Activated T-helper 1 cell treated with anti-CD3 and anti-CD28 coated beads, Interleukin-12 subunit alpha, Interleukin-12 subunit beta, Interleukin-2, Interleukin-4 antibody, amounts not matched to agents 30 ng/mL and 10 ng/mL and 1 ng/mL, durations not matched to agents 14 hours and 24 hours and 36 hours (primary cell): ENCODE measurements at regions not wholly inside any gene's neighbourhood (a gene's known extent, or its start where the extent isn't known, plus 50 kb on each side); places are given as distances from the start of the nearest gene placed in this dataset.

Source experiments
- DNase-seq: peaks from one replicate; pipeline ENCODE4 v3.0.0; 2021; ENCODE audit warnings: low spot score
- H3K27ac Mint-ChIP-seq: one replicate; pipeline ENCODE4 v1.8.0; 2021; ENCODE audit warnings: mild to moderate bottlenecking, mixed read lengths
- H3K27me3 Mint-ChIP-seq: one replicate; pipeline ENCODE4 v1.8.0; 2022; ENCODE audit warnings: mild to moderate bottlenecking, moderate library complexity, mixed read lengths; ENCODE audit not compliant: insufficient read depth
- H3K36me3 Mint-ChIP-seq: one replicate; pipeline ENCODE4 v1.8.0; 2021; ENCODE audit warnings: low read depth, mixed read lengths
- H3K4me1 Mint-ChIP-seq: one replicate; pipeline ENCODE4 v1.8.0; 2021; ENCODE audit warnings: low read depth, mixed read lengths
- H3K4me3 Mint-ChIP-seq: one replicate; pipeline ENCODE4 v1.8.0; 2021; ENCODE audit warnings: mild to moderate bottlenecking, moderate library complexity, mixed read lengths
- H3K9me3 Mint-ChIP-seq: one replicate; pipeline ENCODE4 v1.8.0; 2021; ENCODE audit warnings: mixed read lengths
- intact Hi-C: fragments of 100-400 bp; cut with micrococcal nuclease; formaldehyde crosslinking; loops from one replicate; pipeline ENCODE4 v1.15.1; 2024

DNA sequence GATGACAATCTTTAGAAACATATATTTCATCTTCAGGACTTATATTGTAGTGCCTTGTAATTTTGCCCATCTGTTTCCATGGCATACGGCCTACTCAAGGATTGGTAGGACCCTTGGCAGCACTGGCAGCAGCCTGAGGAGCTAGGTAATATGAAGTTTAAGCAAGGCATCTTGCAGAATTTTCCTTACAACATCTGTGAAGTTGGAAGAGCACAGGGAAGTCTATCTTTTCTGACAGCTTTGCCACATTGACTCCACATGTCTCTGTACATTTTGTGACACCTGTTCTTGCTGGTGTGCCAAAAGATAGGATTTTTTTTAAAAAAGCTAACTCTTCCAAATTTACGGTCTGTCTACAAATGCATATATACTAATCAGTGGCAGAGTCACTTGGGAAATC, 1235.2 kb downstream of the PCDH7 start:
- Mint-ChIP-seq H3K4me1 (no peaks in the 10 kb centered on the region), H3K4me3 (no peak overlapping the region), H3K36me3 (no peaks in the 10 kb centered on the region), H3K27ac (no peak overlapping the region), H3K27me3 (no peaks in the 10 kb centered on the region), H3K9me3 (peaks cover 11% of the 10 kb centered on the region)
- intact Hi-C loops, result no loop called here
- DNase-seq, result no peak

DNA sequence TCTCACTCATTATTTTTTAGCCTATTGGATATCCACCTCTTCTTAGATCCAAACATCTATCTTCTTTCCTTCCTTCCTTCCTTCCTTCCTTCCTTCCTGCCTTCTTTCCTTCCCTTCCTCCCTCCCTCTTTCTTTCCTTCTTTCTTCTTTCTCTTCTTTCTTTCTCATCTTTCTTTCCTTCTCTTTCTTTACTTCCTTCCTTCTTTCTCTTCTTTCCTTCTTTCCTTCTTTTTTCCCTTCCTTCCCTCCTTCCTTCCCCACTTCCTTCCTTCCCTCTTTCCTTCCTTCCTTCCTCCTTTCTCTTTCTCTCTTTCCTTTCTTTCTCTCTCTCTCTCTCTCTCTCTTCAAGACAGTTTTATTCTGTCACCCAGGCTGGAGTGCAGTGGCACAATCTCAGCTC, 1239.8 kb downstream of the PCDH7 start:
- Mint-ChIP-seq H3K4me1 (no peaks in the 10 kb centered on the region), H3K9me3 (peaks cover 16% of the 10 kb centered on the region), H3K36me3 (no peaks in the 10 kb centered on the region)

DNA sequence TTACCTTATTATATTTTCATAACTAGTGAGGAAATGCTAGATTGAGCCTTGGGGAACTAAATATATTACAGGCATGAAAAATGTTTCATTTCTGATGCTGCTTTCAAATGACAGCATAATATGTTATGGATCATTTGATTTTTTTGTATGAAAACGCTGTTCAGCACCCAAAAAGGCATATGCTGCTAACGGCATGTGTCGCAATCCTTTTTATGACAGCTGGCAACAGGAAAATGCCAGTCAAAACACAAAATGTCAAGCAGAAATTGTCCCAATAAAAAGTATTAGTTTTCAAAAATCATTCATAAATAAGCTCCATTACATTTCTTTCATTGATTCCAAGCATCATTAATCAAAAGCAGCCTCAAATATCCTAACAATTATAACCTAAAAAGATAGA, 1244.5 kb downstream of the PCDH7 start:
- no peak for DNase-seq
- Mint-ChIP-seq H3K36me3 (no peaks in the 10 kb centered on the region), H3K4me3 (no peak overlapping the region), H3K9me3 (peaks cover 20% of the 10 kb centered on the region), H3K27ac (no peak overlapping the region), H3K4me1 (no peaks in the 10 kb centered on the region), H3K27me3 (no peaks in the 10 kb centered on the region)
- intact Hi-C loops, result no loop called here

More for the DNA sequence above, 1239.8 kb downstream of the PCDH7 start:
- no peaks in the 10 kb centered on the region for H3K27me3 Mint-ChIP-seq
- no peak overlapping the region for H3K27ac Mint-ChIP-seq
- no peak for DNase-seq
- no peak overlapping the region for H3K4me3 Mint-ChIP-seq
- intact Hi-C loops, result no loop called here

DNA sequence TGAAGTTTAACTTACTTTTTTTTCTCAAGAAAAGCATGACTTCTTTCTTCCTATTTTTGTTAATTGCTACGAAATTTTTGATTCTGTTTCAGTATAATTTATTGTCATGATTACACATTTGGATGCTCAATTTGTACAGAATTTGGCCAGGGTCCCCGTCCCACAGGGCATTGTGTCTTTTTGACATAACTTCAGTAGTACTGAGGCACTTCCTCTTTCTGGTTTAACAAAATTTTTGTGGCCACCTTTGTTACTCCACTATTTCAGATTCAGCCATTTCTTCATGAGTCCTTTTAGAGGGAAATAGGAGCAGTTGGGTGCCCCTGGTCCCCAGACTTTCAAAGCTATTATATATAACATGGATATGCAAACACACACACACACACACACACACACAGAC, 1248.7 kb downstream of the PCDH7 start:
- H3K4me3 Mint-ChIP-seq, result no peak overlapping the region
- peaks cover 8% of the 10 kb centered on the region for H3K9me3 Mint-ChIP-seq
- intact Hi-C loops, result no loop called here
- no peak overlapping the region for H3K27ac Mint-ChIP-seq
- DNase-seq, result no peak
- no peaks in the 10 kb centered on the region for H3K4me1 Mint-ChIP-seq
- H3K27me3 Mint-ChIP-seq, result no peaks in the 10 kb centered on the region
- no peaks in the 10 kb centered on the region for H3K36me3 Mint-ChIP-seq

DNA sequence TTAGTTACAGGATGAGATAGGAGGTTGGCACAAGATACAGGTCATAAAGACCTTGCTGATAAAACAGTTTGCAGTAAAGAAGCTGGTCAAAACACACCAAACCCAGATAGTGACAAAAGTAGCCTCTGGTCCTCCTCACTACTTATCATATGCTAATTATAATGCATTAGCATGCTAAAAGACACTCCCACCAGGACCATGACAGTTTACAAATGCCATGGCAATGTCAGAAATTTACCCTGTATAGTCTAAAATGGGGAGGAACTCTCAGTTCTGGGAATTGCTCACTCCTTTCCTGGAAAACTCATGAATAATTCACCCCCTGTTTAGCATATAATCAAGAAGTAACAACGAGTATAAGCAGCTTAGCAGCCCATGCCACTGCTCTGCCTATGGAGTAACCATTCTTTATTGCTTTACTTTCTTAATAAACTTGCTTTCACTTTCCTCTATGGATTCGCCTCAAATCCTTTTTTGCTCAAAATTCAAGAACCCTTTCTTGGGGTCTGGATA, 1254.4 kb downstream of the PCDH7 start:
- peaks cover 7% of the 10 kb centered on the region for H3K9me3 Mint-ChIP-seq
- intact Hi-C loops, result no loop called here
- H3K4me3 Mint-ChIP-seq, result no peak overlapping the region
- no peaks in the 10 kb centered on the region for H3K4me1 Mint-ChIP-seq
- DNase-seq, result no peak
- H3K27me3 Mint-ChIP-seq, result no peaks in the 10 kb centered on the region
- no peaks in the 10 kb centered on the region for H3K36me3 Mint-ChIP-seq
- no peak overlapping the region for H3K27ac Mint-ChIP-seq

DNA sequence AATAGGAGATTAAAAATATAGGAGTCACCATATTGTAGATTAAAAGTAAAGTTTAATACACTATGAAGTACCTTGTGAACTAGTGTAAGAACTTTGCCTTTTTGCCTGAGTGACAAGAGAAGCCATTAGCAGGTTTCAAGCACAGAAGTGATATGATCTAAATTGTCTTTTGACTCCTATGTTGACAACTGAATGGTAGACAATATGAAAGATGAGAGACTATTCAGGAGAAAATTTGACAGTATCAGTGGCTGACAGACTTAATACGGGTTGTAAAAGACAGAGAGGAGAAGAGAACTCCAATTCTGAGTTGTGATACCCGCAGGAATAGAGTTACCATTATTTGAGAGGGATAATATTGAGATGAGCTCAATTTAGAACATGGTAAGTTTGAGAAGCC, 1259.8 kb downstream of the PCDH7 start:
- Mint-ChIP-seq H3K9me3 (peaks cover 4% of the 10 kb centered on the region), H3K27me3 (no peaks in the 10 kb centered on the region), H3K27ac (no peak overlapping the region), H3K36me3 (no peaks in the 10 kb centered on the region), H3K4me1 (no peaks in the 10 kb centered on the region), H3K4me3 (no peak overlapping the region)
- intact Hi-C loops, result no loop called here
- no peak for DNase-seq

DNA sequence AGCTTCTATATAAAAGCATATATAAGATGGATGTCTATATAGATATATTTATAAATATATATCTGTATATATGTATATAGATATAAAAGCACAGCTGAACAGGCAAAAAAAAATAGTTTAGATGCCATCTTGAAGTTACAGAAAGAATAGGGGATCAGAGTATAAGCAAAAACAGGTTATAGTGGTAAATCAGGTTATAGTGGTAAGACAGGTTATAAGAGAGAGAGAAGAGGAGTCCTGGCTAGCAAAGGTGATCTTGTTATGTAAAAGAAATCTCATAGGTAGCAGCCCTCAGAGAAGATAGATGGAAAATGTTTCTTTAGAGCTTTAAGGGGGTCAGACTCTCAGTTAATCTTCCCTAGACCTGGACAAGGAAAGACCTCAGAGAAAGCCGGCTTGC, 1263.1 kb downstream of the PCDH7 start:
- H3K4me3 Mint-ChIP-seq, result no peak overlapping the region
- DNase-seq, result no peak
- no peaks in the 10 kb centered on the region for H3K27me3 Mint-ChIP-seq
- no peaks in the 10 kb centered on the region for H3K36me3 Mint-ChIP-seq
- no peaks in the 10 kb centered on the region for H3K4me1 Mint-ChIP-seq
- intact Hi-C loops, result no loop called here
- H3K27ac Mint-ChIP-seq, result no peak overlapping the region
- H3K9me3 Mint-ChIP-seq, result peaks cover 3% of the 10 kb centered on the region

DNA sequence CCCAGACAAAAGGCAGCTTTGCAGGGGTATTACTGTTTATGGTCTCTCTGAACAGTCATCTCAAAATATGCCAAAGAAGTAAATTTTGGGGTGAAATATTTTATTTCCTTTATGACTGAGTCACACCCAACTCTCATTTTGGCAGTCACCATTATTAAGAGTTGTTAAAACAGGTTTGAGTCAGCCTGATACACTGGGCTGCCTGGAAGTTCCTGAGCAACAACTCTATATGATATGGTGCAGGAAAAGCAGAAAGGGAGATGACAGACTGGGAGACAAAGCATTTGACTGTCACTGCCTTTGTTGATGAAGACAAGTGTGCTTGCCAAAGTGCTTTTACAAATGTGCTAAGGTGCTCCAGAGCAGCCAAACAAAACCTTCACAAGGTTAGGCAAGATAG, 1263.5 kb downstream of the PCDH7 start:
- H3K4me1 Mint-ChIP-seq, result no peaks in the 10 kb centered on the region
- DNase-seq, result no peak
- H3K27me3 Mint-ChIP-seq, result no peaks in the 10 kb centered on the region
- intact Hi-C loops, result no loop called here
- no peak overlapping the region for H3K4me3 Mint-ChIP-seq
- H3K27ac Mint-ChIP-seq, result no peak overlapping the region
- peaks cover 6% of the 10 kb centered on the region for H3K9me3 Mint-ChIP-seq
- no peaks in the 10 kb centered on the region for H3K36me3 Mint-ChIP-seq

DNA sequence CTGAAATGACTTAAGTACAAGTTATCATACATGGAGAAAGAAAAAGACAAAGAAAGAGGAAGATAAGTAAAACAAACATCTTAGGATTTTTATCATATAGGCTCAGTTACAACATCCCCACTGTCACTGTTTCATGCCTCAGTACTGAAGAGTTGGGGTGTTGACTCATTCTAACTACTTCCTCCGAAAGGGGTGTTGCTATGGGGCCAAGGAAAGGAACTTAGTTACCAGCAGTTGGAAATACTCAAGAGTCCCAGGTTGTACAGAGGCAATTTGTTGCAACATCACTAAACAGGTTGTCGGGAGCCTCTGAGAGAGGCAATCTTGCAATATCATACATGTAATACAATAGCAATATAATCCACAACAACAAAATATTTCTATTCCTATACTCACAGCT, 1264.7 kb downstream of the PCDH7 start:
- Mint-ChIP-seq H3K4me3 (no peak overlapping the region), H3K4me1 (no peaks in the 10 kb centered on the region), H3K36me3 (no peaks in the 10 kb centered on the region), H3K27ac (no peak overlapping the region), H3K27me3 (no peaks in the 10 kb centered on the region), H3K9me3 (peaks cover 8% of the 10 kb centered on the region)
- no peak for DNase-seq
- intact Hi-C loops, result no loop called here

DNA sequence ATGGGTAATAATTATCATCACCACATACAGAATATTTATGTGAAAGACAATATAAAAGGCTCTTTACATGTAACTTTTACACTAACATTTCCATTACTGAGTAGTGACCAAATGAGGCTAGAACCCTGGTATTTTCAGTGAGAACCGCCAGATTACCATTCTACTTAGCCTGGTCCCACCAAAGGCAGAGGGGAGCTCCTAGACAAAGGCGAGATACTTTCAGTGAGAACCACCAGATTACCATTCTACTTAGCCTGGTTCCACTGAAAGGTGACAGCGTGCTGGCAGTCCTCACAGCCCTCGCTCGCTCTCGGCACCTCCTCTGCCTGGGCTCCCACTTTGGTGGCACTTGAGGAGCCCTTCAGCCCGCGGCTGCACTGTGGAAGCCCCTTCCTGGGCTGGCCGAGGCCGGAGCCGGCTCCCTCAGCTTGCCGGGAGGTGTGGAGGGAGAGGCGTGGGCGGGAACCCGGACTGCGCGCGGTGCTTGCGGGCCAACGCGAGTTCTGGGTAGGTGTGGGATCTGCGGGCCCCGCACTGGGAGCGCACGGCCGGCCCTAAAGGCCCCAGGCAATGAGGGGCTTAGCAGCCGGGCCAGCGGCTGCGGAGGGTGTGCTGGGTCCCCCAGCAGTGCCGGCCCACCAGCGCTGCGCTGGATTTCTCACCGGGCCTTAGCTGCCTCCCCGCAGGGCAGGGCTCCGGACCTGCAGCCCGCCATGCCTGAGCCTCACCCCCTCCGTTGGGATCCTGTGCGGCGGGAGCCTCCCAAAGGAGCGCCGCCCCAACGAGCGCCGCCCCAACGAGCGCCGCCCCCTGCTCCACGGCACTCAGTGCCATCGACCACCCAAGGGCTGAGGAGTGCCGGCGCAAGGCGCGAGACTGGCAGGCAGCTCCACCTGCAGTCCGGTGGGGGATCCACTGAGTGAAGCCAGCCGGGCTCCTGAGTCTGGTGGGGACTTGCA, 1276.1 kb downstream of the PCDH7 start:
- H3K4me3 Mint-ChIP-seq, result no peak overlapping the region
- DNase-seq, result no peak
- intact Hi-C loops, result no loop called here
- no peak overlapping the region for H3K27ac Mint-ChIP-seq
- no peaks in the 10 kb centered on the region for H3K36me3 Mint-ChIP-seq
- peaks cover 25% of the 10 kb centered on the region for H3K9me3 Mint-ChIP-seq
- H3K27me3 Mint-ChIP-seq, result no peaks in the 10 kb centered on the region
- H3K4me1 Mint-ChIP-seq, result no peaks in the 10 kb centered on the region

DNA sequence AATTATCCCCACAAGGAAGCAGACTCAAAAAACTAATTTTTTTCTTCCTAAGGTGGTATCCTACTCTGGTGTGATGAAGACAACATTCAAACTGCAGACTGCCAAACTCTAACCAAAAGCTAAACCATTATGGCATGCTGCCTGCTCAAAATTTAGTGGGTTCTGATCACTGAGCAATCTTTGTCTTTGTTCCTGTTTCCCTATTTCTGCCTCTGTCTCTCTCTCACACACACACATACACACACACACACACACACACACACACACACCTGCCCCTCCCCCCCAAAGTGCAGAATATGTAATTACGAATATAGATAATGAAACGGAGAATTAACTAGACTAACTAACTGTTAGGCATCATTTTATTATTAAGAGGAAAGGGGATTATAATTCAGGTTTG, 1278.6 kb downstream of the PCDH7 start:
- peaks cover 16% of the 10 kb centered on the region for H3K9me3 Mint-ChIP-seq

DNA sequence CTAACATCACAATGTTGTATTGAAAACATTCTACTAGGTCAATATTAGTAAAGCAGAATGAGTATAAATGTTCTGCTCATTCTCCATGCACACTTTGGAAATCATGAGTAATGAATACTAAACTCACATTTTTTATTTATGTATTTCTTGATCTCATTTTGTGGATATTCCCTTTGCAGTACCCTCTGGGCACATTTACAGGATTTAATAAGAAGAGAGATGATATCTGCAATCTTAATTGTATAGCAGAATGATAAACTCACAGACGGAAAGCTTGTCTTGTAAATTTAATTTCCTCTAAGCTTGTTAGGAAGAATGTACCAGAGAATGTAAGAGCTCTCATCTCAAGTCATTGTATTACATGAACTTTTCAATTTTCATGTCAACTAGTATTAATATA, 1279.7 kb downstream of the PCDH7 start:
- Mint-ChIP-seq H3K36me3 (no peaks in the 10 kb centered on the region), H3K27me3 (no peaks in the 10 kb centered on the region), H3K4me1 (no peaks in the 10 kb centered on the region), H3K4me3 (no peak overlapping the region), H3K27ac (no peak overlapping the region), H3K9me3 (peaks cover 11% of the 10 kb centered on the region)
- DNase-seq, result no peak
- intact Hi-C loops, result no loop called here

More for the DNA sequence above, 1278.6 kb downstream of the PCDH7 start:
- Mint-ChIP-seq H3K36me3 (no peaks in the 10 kb centered on the region), H3K27ac (no peak overlapping the region), H3K4me1 (no peaks in the 10 kb centered on the region), H3K27me3 (no peaks in the 10 kb centered on the region), H3K4me3 (no peak overlapping the region)
- intact Hi-C loops, result no loop called here
- no peak for DNase-seq

DNA sequence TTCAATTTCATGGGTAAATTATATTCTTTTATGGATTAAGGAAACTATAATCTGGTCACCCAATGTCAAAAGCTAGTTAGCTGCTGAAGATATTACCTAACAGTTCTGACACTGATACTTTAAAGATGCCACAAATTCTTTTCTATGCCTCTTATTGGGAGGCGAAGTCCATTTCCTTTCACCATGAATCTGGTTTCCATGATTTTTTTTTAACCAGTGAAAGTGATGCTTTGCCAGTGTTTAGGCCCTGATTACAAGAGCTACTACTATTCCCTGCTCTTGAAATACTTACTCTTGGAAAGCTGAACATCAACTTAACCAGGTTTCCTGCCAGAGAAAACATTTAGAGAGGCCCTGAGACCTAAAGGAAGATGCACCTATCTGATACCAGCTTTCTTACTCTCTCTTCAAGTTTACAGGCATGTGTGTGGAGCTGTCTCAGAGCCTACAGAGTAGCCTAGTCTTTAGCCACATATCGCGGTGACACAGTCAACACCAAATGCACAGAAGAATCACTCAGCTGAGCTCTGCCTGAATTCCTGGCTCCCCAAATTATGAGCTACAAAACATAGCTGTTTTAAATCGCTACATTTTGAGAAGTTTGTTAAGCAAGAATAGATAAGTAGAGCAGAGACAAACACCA, 1280.8 kb downstream of the PCDH7 start:
- intact Hi-C loops, result no loop called here
- Mint-ChIP-seq H3K4me1 (no peaks in the 10 kb centered on the region), H3K4me3 (no peak overlapping the region), H3K27me3 (no peaks in the 10 kb centered on the region), H3K27ac (no peak overlapping the region), H3K9me3 (peaks cover 9% of the 10 kb centered on the region), H3K36me3 (no peaks in the 10 kb centered on the region)
- DNase-seq, result no peak
